HL-60/S4 treated with retinoic acid at 250 ng/mL for 4 days and 3 days (cell line): ENCODE measurements at regions not wholly inside any gene's neighbourhood (a gene's known extent, or its start where the extent isn't known, plus 50 kb on each side); places are given as distances from the start of the nearest gene placed in this dataset.

Experiments used
- in situ Hi-C: fragments of 300-500 bp; cut with MboI; formaldehyde crosslinking; loops from 2 replicates; pipeline ENCODE4 v1.7.0; 2022; ENCODE audit warnings: low sequenced_read_pairs

GRCh38 chr18:22106536-22107292 is 62.7 kb upstream of the GATA6 start:
- in situ Hi-C loops, result no loop called here

DNA sequence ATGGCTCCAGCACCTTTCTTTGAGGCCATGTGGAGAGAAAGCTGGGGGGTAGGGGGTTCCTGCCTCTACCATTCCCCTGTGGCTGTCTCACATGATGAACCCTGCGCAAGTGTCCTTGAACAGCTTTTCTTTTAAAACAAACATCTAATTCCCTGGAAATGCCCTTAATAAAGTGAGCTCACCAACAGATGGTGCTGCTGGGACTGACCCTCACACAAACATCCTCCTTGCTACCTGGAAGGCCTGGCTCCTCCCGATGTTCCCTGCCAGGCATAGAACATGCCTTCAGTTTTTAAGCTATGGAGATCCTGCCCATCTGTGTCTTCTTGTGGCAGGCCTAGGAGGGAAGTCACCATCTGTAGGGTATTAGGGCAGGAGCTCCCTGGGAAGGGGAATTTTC is 60.7 kb upstream of the GATA6 start:
- in situ Hi-C loops, result no loop called here

- in situ Hi-C loops, result no loop called here
Observed at GRCh38 chr18:22109535-22109934, 59.9 kb upstream of the GATA6 start.

GRCh38 chr18:22110461-22110924 is 58.9 kb upstream of the GATA6 start:
- in situ Hi-C loops, result no loop called here

DNA sequence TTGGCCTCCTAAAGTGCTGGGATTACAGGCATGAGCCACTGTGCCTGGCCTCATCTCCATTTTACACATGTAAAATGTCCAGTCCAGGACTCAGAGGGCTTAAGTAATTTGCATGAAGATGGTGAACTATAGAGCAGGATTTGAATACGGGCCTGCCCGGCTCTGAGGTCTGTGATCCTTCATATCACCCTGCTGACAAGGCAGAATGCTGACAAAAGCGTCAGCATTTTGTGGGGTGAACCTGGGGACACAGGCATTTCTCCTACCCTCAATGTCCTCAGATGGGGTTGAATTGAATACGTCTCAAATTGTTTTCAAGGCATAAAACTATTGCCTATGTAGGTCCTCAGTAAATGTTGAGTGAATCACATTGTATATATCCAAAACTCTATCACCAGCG is 57.2 kb upstream of the GATA6 start:
- in situ Hi-C loops, result no loop called here

GRCh38 chr18:22113144-22113844 is 56.1 kb upstream of the GATA6 start:
- in situ Hi-C loops, result no loop called here

DNA sequence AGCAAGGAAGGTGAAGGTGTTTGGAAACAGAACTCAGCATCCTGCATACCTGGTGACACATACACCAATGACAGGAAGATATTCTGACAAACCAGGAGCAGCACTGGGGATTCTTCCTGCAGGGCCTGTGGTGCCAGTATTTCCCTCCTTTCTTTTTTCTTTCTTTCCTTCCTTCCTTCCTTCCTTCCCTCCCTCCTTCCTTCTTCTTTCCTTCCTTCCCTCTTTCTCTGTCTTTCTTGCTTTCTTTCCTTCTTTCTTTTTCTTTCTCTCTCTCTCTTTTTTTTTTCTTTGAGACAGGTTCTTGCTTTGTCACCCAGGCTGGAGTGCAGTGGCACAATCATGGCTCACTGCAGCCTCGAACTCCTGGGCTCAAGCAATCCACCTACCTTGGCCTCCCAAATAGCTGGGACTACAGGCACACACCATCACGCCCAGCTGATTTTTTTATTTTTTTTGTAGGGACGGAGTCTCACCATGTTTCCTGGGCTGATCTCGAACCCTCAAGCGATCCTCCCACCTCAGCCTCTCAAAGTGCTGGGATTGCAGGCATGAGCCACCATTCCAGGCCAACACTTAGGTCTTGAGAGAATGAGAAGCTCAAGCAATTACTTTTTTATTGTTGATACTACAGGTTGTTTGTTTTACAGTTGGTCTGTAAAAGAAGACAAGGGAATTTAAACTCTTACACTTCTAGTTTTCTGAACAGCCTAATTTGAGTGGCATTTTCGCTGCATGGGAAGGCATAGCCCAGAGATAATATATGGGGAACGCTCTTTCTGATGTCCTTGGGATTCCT is 54.7 kb upstream of the GATA6 start:
- in situ Hi-C loops, result no loop called here

DNA sequence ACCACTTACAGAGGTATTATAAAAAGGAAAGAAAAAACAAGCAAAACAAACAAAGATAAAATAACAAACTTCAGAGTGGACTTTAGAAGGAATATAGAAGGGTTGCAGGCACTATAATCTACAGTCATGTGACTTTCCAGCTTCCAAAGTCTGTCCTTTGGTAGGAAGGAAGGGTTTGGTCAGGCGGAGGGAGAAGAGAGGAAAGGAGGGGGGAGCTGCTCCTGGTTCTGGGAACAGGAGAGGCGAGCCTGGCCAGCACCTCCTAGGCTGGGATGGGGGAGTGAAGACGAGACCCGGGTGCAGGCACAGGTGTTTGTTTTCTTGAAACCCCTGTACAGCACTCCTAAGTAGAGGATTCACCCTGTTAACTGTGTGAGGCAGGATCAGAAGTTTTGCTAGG is 53.8 kb upstream of the GATA6 start:
- in situ Hi-C loops, result no loop called here
